ENCODE measurements at regions not wholly inside any gene's neighbourhood (a gene's known extent, or its start where the extent isn't known, plus 50 kb on each side); places are given as distances from the start of the nearest gene placed in this dataset.

- ChIA-PET CTCF (interaction anchor here (0.7 to 1.3 kb wide), 2 partner anchors 139 to 229 kb away, joined by 3 to 4 read pairs; no protein-coding TSS in a partner anchor), POLR2A (ENCODE audit: unreplicated experiment) (no interaction called here)
- Histone ChIP-seq H3K56ac (ENCODE audit: extremely low read depth, insufficient read depth, low read length) (no peak overlapping the region), H3K36me3 (ENCODE audit: control insufficient read depth, insufficient read depth, low read length) (no peaks in the 10 kb centered on the region), H4K91ac (ENCODE audit: insufficient read depth, low read depth, low read length) (no peak overlapping the region), H3K4ac (ENCODE audit: low read depth, low read length) (no peak overlapping the region), H3K27me3 (ENCODE audit: control insufficient read depth, insufficient read depth, low read length) (no peaks in the 10 kb centered on the region), H2BK20ac (ENCODE audit: low read depth, low read length) (no peak overlapping the region), H4K20me1 (ENCODE audit: insufficient read depth, low read length) (no peaks in the 10 kb centered on the region), H3K79me1 (ENCODE audit: low read depth in 1 of 2, low read length in 2 of 2) (no peaks in the 10 kb centered on the region), H3K4me3 (ENCODE audit: insufficient read depth, low read depth, low read length) (no peak overlapping the region), H3K9ac (ENCODE audit: low read depth, low read length) (no peak overlapping the region), H2AK5ac (ENCODE audit: low read depth, low read length) (no peak overlapping the region), H2AK9ac (replicated peaks; ENCODE audit: low read depth, low read length, poor library complexity) (no peak overlapping the region), H3K18ac (ENCODE audit: low read depth, low read length) (no peak overlapping the region), H3K4me1 (ENCODE audit: control insufficient read depth, insufficient read depth, low read length) (no peaks in the 10 kb centered on the region; the same call in 1 of the 2 replicates), H3K9me3 (ENCODE audit: control insufficient read depth, insufficient read depth, low read length) (no peaks in the 10 kb centered on the region), H3K23ac (ENCODE audit: low read depth, low read length) (no peak overlapping the region), H4K5ac (ENCODE audit: low read depth, low read length) (no peak overlapping the region), H3K14ac (replicated peaks; ENCODE audit: low read depth, low read length) (no peak overlapping the region), H3K9me1 (ENCODE audit: insufficient read depth, low read length) (peaks cover 8% of the 10 kb centered on the region; the same call in 1 of the 2 replicates), H2BK5ac (ENCODE audit: low read depth, low read length, poor library complexity, severe bottlenecking) (no peak overlapping the region), H2AFZ (replicated peaks; ENCODE audit: low read length, poor library complexity) (no peak overlapping the region), H2BK15ac (ENCODE audit: low read depth, low read length) (no peak overlapping the region), H3K27ac (ENCODE audit: insufficient read depth, low read length) (no peak overlapping the region), H4K8ac (ENCODE audit: low read depth in 2 of 2, low read length in 2 of 2) (no peak overlapping the region), H2BK120ac (ENCODE audit: low read depth, low read length) (no peak overlapping the region), H3K4me2 (ENCODE audit: low read depth, low read length) (no peak overlapping the region)
- no CpG with 5 or more reads among the region's 1 CpG for WGBS, 2 experiments (ENCODE audit: extremely low coverage in 2 of 2, insufficient read length in 1 of 2)
- peak; percentile 71 for ATAC-seq (ENCODE audit: low read depth)
- TF ChIP-seq CEBPB (IDR thresholded peaks at IDR 0.05; ENCODE audit: low read depth, low read length) = no peak
- TF ChIP-seq MAFK (IDR thresholded peaks at IDR 0.05; ENCODE audit: low read depth, low read length) = peak; percentile 27; the same call in 1 of the 2 replicates
- dilution Hi-C loops (cut with HindIII; ENCODE audit: low sequenced_read_pairs, unreplicated experiment) = no loop called here
- no TSS peak for BruUV-seq (replicated peaks)
- DNase-seq = peak; percentile 64
- in situ Hi-C loops (cut with MboI; ENCODE audit: low sequenced_read_pairs) = no loop called here
- intact Hi-C loops (cut with micrococcal nuclease) = no loop called here
These were observed 101.3 kb downstream of the NUDT12 start for GRCh38 chr5:103461243-103461642.
